MCF 10A (cell line): ENCODE measurements at regions not wholly inside any gene's neighbourhood (a gene's known extent, or its start where the extent isn't known, plus 50 kb on each side); places are given as distances from the start of the nearest gene placed in this dataset.
"Not testable (repeated sequence)": the region's sequence is repeated elsewhere in the genome, so short reads cannot be mapped to it uniquely, and the experiment has no call there.

ENCODE experiments used
- BruUV-seq: library from RNA; stranded (reverse); fragments of 400-500 nt; replicated peaks from 2 replicates; lab custom pipeline; 2021; lab: Mats Ljungman, UMichigan
- CTCF ChIA-PET: fragments of 300-600 bp; sonication (Branson Sonifier 250); formaldehyde crosslinking; extraction: SDS; loops from one replicate; lab custom pipeline; 2021; ENCODE audit warnings: antibody characterized with exemption, inconsistent platforms; lab: Yijun Ruan, JAX
- POLR2A ChIA-PET: fragments of 300-600, 350-650 bp; sonication (Branson Sonifier 250); formaldehyde crosslinking; extraction: SDS; loops from one replicate; lab custom pipeline; 2020; ENCODE audit warnings: antibody characterized with exemption, inconsistent platforms; lab: Yijun Ruan, JAX
- DNase-seq: peaks from one replicate; pipeline ENCODE4 v3.0.0-alpha.2; 2018; ENCODE audit not compliant: unreplicated experiment
- H3K27ac Mint-ChIP-seq: one replicate; pipeline ENCODE4 v1.8.0; 2022; ENCODE audit warnings: mild to moderate bottlenecking, low read depth, mixed read lengths; ENCODE audit not compliant: unreplicated experiment
- H3K27me3 Mint-ChIP-seq: one replicate; pipeline ENCODE4 v1.8.0; 2022; ENCODE audit warnings: mixed read lengths; ENCODE audit not compliant: insufficient read depth, unreplicated experiment
- H3K36me3 Mint-ChIP-seq: one replicate; pipeline ENCODE4 v1.8.0; 2022; ENCODE audit warnings: mild to moderate bottlenecking, moderate library complexity, mixed read lengths; ENCODE audit not compliant: insufficient read depth, unreplicated experiment
- H3K4me1 Mint-ChIP-seq: one replicate; pipeline ENCODE4 v1.8.0; 2022; ENCODE audit warnings: mixed read lengths; ENCODE audit not compliant: insufficient read depth, unreplicated experiment
- H3K4me3 Mint-ChIP-seq: one replicate; pipeline ENCODE4 v1.8.0; 2022; ENCODE audit warnings: mild to moderate bottlenecking, moderate library complexity, mixed read lengths; ENCODE audit not compliant: unreplicated experiment
- H3K9me3 Mint-ChIP-seq: one replicate; pipeline ENCODE4 v1.8.0; 2022; ENCODE audit warnings: mixed read lengths; ENCODE audit not compliant: unreplicated experiment
- intact Hi-C: fragments of 100-400 bp; cut with micrococcal nuclease; formaldehyde crosslinking; loops from 2 replicates; pipeline ENCODE4 v1.14.1; 2022
- TF ChIP-seq, protein P1 (sequence below): fragments of 200-600 bp; IDR thresholded peaks from one replicate; pipeline ENCODE4 v1.8.0; 2022; ENCODE audit warnings: antibody characterized with exemption, mild to moderate bottlenecking; ENCODE audit not compliant: unreplicated experiment

DNA sequence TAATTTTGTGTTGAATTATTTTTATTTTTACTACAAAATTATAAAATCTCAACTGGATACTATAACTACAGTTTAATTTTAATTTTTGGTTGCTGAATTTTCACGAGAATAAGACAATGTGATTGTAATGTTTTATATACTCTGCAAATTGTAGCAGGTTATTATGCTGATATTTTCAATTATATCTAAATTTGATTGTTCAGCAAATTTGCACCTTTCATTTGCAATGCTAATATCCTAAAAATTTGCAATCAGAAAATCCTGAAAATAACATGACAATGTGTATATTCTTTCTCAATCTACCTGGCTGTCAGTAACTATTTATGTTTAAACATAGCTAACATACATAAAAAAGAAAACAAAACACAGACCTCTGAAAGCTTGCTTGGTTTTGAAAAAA lies 932.2 kb upstream of the LRFN5 start:
- H3K4me1 Mint-ChIP-seq, result no peaks in the 10 kb centered on the region
- ChIA-PET CTCF (no interaction called here), POLR2A (no interaction called here)
- H3K9me3 Mint-ChIP-seq, result no peaks in the 10 kb centered on the region
- TF ChIP-seq, protein P1, sequence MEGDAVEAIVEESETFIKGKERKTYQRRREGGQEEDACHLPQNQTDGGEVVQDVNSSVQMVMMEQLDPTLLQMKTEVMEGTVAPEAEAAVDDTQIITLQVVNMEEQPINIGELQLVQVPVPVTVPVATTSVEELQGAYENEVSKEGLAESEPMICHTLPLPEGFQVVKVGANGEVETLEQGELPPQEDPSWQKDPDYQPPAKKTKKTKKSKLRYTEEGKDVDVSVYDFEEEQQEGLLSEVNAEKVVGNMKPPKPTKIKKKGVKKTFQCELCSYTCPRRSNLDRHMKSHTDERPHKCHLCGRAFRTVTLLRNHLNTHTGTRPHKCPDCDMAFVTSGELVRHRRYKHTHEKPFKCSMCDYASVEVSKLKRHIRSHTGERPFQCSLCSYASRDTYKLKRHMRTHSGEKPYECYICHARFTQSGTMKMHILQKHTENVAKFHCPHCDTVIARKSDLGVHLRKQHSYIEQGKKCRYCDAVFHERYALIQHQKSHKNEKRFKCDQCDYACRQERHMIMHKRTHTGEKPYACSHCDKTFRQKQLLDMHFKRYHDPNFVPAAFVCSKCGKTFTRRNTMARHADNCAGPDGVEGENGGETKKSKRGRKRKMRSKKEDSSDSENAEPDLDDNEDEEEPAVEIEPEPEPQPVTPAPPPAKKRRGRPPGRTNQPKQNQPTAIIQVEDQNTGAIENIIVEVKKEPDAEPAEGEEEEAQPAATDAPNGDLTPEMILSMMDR, result no peak
- no TSS peak for BruUV-seq
- peaks cover 81% of the 10 kb centered on the region for H3K27me3 Mint-ChIP-seq
- H3K4me3 Mint-ChIP-seq, result no peak overlapping the region
- no peak overlapping the region for H3K27ac Mint-ChIP-seq
- no peaks in the 10 kb centered on the region for H3K36me3 Mint-ChIP-seq
- DNase-seq, result no peak
- intact Hi-C loops, result no loop called here

DNA sequence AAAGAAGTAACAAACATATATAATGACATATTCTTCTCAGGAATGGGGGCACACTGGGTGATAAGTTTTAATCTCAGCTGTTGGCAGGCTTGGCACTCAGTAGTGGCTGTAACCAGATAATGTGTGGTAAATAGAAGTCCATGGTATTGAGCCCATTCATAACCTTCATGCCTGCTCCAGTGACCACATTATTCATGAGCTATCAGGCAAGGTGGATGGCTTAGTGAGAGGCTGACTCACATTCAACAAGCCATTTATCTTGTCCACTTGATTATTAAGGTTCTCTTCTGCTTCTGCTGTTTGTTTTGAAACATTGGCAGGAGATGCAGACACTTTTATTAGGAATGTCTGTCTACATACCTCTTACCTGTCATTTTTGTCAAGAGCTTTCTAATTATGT lies 950.4 kb upstream of the LRFN5 start:
- H3K27ac Mint-ChIP-seq, result no peak overlapping the region
- peaks cover 53% of the 10 kb centered on the region for H3K27me3 Mint-ChIP-seq
- CTCF ChIA-PET, result interaction anchor here (0.9 kb wide), 1 partner anchor 10 kb away, joined by 7 read pairs; no protein-coding TSS in a partner anchor
- no peaks in the 10 kb centered on the region for H3K36me3 Mint-ChIP-seq
- POLR2A ChIA-PET, result no interaction called here
- no peaks in the 10 kb centered on the region for H3K4me1 Mint-ChIP-seq
- no peaks in the 10 kb centered on the region for H3K9me3 Mint-ChIP-seq
- no peak for DNase-seq
- TF ChIP-seq, protein P1, result no peak
- no peak overlapping the region for H3K4me3 Mint-ChIP-seq
- intact Hi-C loops, result no loop called here
- no TSS peak for BruUV-seq

DNA sequence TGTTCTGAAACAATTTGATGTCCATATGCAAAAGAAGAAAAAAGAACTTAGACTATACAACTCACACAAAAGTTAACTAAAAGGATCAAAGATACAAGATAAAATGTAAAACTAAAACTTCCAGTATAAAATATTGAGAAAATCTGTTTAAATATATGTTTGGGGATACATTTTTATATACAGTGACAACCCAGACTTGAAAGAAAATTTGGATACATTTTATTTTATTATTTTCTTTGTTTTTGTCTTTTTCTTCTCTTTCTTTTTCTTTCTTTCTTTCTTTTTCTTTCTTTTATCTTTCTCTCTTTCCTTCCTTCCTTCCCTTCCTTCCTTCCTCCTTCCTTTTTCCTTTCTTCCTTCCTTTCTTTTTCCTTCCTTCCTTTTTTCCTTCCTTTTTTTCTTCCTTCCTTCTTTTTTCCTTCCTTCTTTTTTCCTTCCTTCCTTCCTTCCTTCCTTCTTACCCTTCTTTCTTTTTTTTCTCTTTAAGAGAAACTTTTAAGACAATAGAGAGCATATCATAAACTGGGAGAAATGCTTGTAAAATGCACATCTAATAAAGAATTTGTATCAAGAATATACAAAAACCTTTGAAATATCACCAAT lies 954.5 kb upstream of the LRFN5 start:
- no peaks in the 10 kb centered on the region for H3K4me1 Mint-ChIP-seq
- no peak overlapping the region for H3K4me3 Mint-ChIP-seq
- peaks cover 63% of the 10 kb centered on the region for H3K27me3 Mint-ChIP-seq
- TF ChIP-seq, protein P1, result no peak
- H3K36me3 Mint-ChIP-seq, result no peaks in the 10 kb centered on the region
- intact Hi-C loops, result no loop called here
- CTCF ChIA-PET, result no interaction called here
- H3K27ac Mint-ChIP-seq, result no peak overlapping the region
- no peaks in the 10 kb centered on the region for H3K9me3 Mint-ChIP-seq
- DNase-seq, result no peak
- no TSS peak for BruUV-seq
- POLR2A ChIA-PET, result no interaction called here

DNA sequence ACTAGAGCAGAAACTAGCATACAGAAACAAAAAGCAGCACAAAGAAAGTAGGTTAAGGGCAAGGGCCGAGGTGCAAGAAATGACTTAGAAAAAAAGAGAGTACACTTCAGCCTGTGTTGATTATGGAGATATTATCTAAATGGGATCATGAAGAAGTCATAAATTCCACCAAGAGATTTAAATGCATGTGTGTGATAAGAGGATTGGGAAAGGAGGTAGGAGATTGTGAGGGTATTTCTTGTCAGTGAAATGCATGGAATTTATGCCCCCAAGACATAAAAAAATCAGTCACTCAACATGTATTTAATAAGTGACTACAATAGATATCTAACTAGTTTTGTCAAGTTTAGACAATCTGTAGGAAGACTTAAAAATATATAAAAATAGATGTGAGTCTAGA lies 976.2 kb upstream of the LRFN5 start:
- intact Hi-C loops, result no loop called here
- CTCF ChIA-PET, result no interaction called here
- Mint-ChIP-seq H3K9me3 (no peaks in the 10 kb centered on the region), H3K4me3 (no peak overlapping the region), H3K27me3 (peaks cover 55% of the 10 kb centered on the region), H3K36me3 (no peaks in the 10 kb centered on the region), H3K27ac (no peak overlapping the region), H3K4me1 (no peaks in the 10 kb centered on the region)
- TF ChIP-seq, protein P1, result no peak
- DNase-seq, result no peak
- BruUV-seq, result no TSS peak
- POLR2A ChIA-PET, result no interaction called here

DNA sequence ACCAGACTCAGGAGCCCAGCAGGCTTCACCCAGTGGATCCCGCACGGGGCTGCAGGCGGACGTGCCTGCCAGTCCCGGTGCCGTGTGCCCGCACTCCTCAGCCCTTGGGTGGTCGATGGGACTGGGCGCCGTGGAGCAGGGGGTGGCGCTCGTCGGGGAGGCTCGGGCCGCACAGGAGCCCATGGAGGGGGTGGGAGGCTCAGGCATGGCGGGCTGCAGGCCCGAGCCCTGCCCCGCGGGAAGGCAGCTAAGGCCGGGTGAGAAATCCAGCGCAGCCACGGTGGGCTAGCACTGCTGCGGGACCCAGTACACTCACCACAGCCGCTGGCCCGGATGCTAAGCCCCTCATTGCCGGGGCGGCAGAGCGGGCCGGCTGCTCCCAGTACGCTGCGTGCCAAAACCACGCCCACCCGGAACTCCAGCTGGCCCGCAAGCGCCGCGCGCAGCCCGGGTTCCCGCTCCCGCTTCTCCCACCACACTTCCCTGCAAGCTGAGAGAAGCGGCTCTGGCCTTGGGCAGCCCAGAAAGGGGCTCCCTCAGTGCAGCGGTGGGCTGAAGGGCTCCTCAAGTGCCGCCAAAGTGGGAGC lies 977.0 kb upstream of the LRFN5 start:
- POLR2A ChIA-PET, H3K4me3 Mint-ChIP-seq, H3K4me1 Mint-ChIP-seq, CTCF ChIA-PET, BruUV-seq, H3K9me3 Mint-ChIP-seq, DNase-seq, H3K27ac Mint-ChIP-seq, H3K36me3 Mint-ChIP-seq, intact Hi-C loops: not testable (repeated sequence)
- H3K27me3 Mint-ChIP-seq, result peaks cover 55% of the 10 kb centered on the region
